ENCODE measurements at regions not wholly inside any gene's neighbourhood (a gene's known extent, or its start where the extent isn't known, plus 50 kb on each side); places are given as distances from the start of the nearest gene placed in this dataset.
A peak's percentile ranks its signal among the peaks of the same experiment; 100 is the strongest.
"Not testable (repeated sequence)": the region's sequence is repeated elsewhere in the genome, so short reads cannot be mapped to it uniquely, and the experiment has no call there.

- TF ChIP-seq Cebpa-rat (IDR thresholded peaks at IDR 0.05) = no peak
- Histone ChIP-seq H3K9ac (no peak overlapping the region), H3K4me2 (no peak overlapping the region; the same call in 1 of the 2 replicates), H3K4me3 (no peak overlapping the region), H3K27ac (no peak overlapping the region), H3K36me3 (no peaks in the 10 kb centered on the region), H4K20me1 (no peaks in the 10 kb centered on the region), H3K4me1 (peaks cover 22% of the 10 kb centered on the region), H3K9me3 (peaks cover 19% of the 10 kb centered on the region; the same call in 1 of the 2 replicates), H3K27me3 (no peaks in the 10 kb centered on the region)
Observed at GRCh38 chr6:109893606-109894005, 84.5 kb upstream of the GPR6 start.

- H3K9ac ChIP-seq = no peak overlapping the region
- H3K4me2 ChIP-seq = peak overlapping the region; percentile 24; the same call in 1 of the 2 replicates
- H3K27ac ChIP-seq = no peak overlapping the region
Observed at GRCh38 chr6:109894181-109894580, 83.9 kb upstream of the GPR6 start.

GRCh38 chr6:109896341-109896740 lies 81.8 kb upstream of the GPR6 start:
- Histone ChIP-seq H3K9ac (no peak overlapping the region), H3K4me3 (no peak overlapping the region), H3K4me1 (peaks cover 22% of the 10 kb centered on the region), H3K4me2 (no peak overlapping the region), H3K27ac (no peak overlapping the region), H4K20me1 (no peaks in the 10 kb centered on the region), H3K9me3 (peaks cover 19% of the 10 kb centered on the region; the same call in 1 of the 2 replicates), H3K36me3 (no peaks in the 10 kb centered on the region), H3K27me3 (no peaks in the 10 kb centered on the region)
- no peak for TF ChIP-seq Cebpa-rat (IDR thresholded peaks at IDR 0.05)

More at GRCh38 chr6:109894181-109894580, 83.9 kb upstream of the GPR6 start:
- Histone ChIP-seq H4K20me1 (no peaks in the 10 kb centered on the region), H3K27me3 (no peaks in the 10 kb centered on the region), H3K36me3 (no peaks in the 10 kb centered on the region), H3K4me3 (no peak overlapping the region), H3K4me1 (peaks cover 22% of the 10 kb centered on the region), H3K9me3 (peaks cover 19% of the 10 kb centered on the region; the same call in 1 of the 2 replicates)
- TF ChIP-seq Cebpa-rat (IDR thresholded peaks at IDR 0.05) = no peak

- Histone ChIP-seq H3K4me3 (no peak overlapping the region), H3K9me3 (peaks cover 19% of the 10 kb centered on the region; the same call in 1 of the 2 replicates), H3K4me1 (peaks cover 22% of the 10 kb centered on the region), H3K4me2 (no peak overlapping the region), H3K27ac (no peak overlapping the region), H3K36me3 (no peaks in the 10 kb centered on the region), H3K9ac (no peak overlapping the region), H3K27me3 (no peaks in the 10 kb centered on the region), H4K20me1 (no peaks in the 10 kb centered on the region)
- TF ChIP-seq Cebpa-rat (IDR thresholded peaks at IDR 0.05) = no peak
Observed at GRCh38 chr6:109897025-109897424, 81.1 kb upstream of the GPR6 start.

GRCh38 chr6:109897561-109898080 lies 80.5 kb upstream of the GPR6 start:
- no peaks in the 10 kb centered on the region for H3K36me3 ChIP-seq
- H3K27me3 ChIP-seq = no peaks in the 10 kb centered on the region
- no peak overlapping the region for H3K9ac ChIP-seq
- H3K4me2 ChIP-seq = no peak overlapping the region
- H3K4me1 ChIP-seq = peaks cover 20% of the 10 kb centered on the region
- no peak overlapping the region for H3K27ac ChIP-seq
- H4K20me1 ChIP-seq = no peaks in the 10 kb centered on the region
- no peak overlapping the region for H3K4me3 ChIP-seq
- H3K9me3 ChIP-seq = peaks cover 19% of the 10 kb centered on the region; the same call in 1 of the 2 replicates
- TF ChIP-seq Cebpa-rat (IDR thresholded peaks at IDR 0.05) = no peak

- Histone ChIP-seq H4K20me1 (no peaks in the 10 kb centered on the region), H3K9ac (no peak overlapping the region), H3K27ac (no peak overlapping the region), H3K27me3 (no peaks in the 10 kb centered on the region), H3K36me3 (no peaks in the 10 kb centered on the region), H3K4me1 (no peaks in the 10 kb centered on the region), H3K9me3 (no peaks in the 10 kb centered on the region), H3K4me2 (no peak overlapping the region), H3K4me3 (no peak overlapping the region)
- TF ChIP-seq Cebpa-rat (IDR thresholded peaks at IDR 0.05) = no peak
Observed at GRCh38 chr6:109901976-109902375, 76.1 kb upstream of the GPR6 start.

- H4K20me1 ChIP-seq = no peaks in the 10 kb centered on the region
- no peak overlapping the region for H3K9ac ChIP-seq
- H3K4me2 ChIP-seq = no peak overlapping the region
- H3K4me3 ChIP-seq = no peak overlapping the region
- H3K27me3 ChIP-seq = no peaks in the 10 kb centered on the region
- TF ChIP-seq Cebpa-rat (IDR thresholded peaks at IDR 0.05) = no peak
- H3K27ac ChIP-seq = no peak overlapping the region
- H3K9me3 ChIP-seq = no peaks in the 10 kb centered on the region
- H3K4me1 ChIP-seq = no peaks in the 10 kb centered on the region
- no peaks in the 10 kb centered on the region for H3K36me3 ChIP-seq
Observed at GRCh38 chr6:109902870-109903269, 75.2 kb upstream of the GPR6 start.

GRCh38 chr6:109910571-109910970 lies 67.5 kb upstream of the GPR6 start:
- no peak overlapping the region for H3K9ac ChIP-seq
- H3K9me3 ChIP-seq = no peaks in the 10 kb centered on the region
- no peaks in the 10 kb centered on the region for H4K20me1 ChIP-seq
- no peak overlapping the region for H3K4me3 ChIP-seq
- no peak for TF ChIP-seq Cebpa-rat (IDR thresholded peaks at IDR 0.05)
- no peaks in the 10 kb centered on the region for H3K27me3 ChIP-seq
- H3K27ac ChIP-seq = no peak overlapping the region
- H3K4me1 ChIP-seq = no peaks in the 10 kb centered on the region
- no peaks in the 10 kb centered on the region for H3K36me3 ChIP-seq
- H3K4me2 ChIP-seq = no peak overlapping the region

- Histone ChIP-seq H3K4me1 (no peaks in the 10 kb centered on the region), H3K9me3 (no peaks in the 10 kb centered on the region), H3K4me3 (no peak overlapping the region), H3K9ac (no peak overlapping the region), H3K4me2 (no peak overlapping the region), H3K27me3 (no peaks in the 10 kb centered on the region), H3K27ac (no peak overlapping the region), H3K36me3 (no peaks in the 10 kb centered on the region), H4K20me1 (no peaks in the 10 kb centered on the region)
- TF ChIP-seq Cebpa-rat (IDR thresholded peaks at IDR 0.05) = no peak
Observed at GRCh38 chr6:109912118-109912517, 66.0 kb upstream of the GPR6 start.

- Histone ChIP-seq H3K9ac (no peak overlapping the region), H3K4me2 (no peak overlapping the region), H3K27ac (no peak overlapping the region), H3K4me3 (no peak overlapping the region), H4K20me1 (no peaks in the 10 kb centered on the region), H3K9me3 (no peaks in the 10 kb centered on the region), H3K4me1 (no peaks in the 10 kb centered on the region), H3K27me3 (no peaks in the 10 kb centered on the region), H3K36me3 (no peaks in the 10 kb centered on the region)
- TF ChIP-seq Cebpa-rat (IDR thresholded peaks at IDR 0.05) = no peak
Observed at GRCh38 chr6:109912952-109913351, 65.2 kb upstream of the GPR6 start.

GRCh38 chr6:109915748-109916147 lies 62.4 kb upstream of the GPR6 start:
- H3K27ac ChIP-seq = not testable (repeated sequence)

More at GRCh38 chr6:109915748-109916147, 62.4 kb upstream of the GPR6 start:
- not testable (repeated sequence) for H3K36me3 ChIP-seq, H3K4me1 ChIP-seq, H3K4me3 ChIP-seq, H3K4me2 ChIP-seq, H3K9ac ChIP-seq, H3K27me3 ChIP-seq, H4K20me1 ChIP-seq, H3K9me3 ChIP-seq
